WTC11 (cell line): ENCODE measurements at regions not wholly inside any gene's neighbourhood (a gene's known extent, or its start where the extent isn't known, plus 50 kb on each side); places are given as distances from the start of the nearest gene placed in this dataset.

Experiments used
- ATAC-seq: fragments of 200-7000 bp; cut with Tn5 transposase; 2 replicates; pipeline ENCODE4 v1.10.0; 2021; ENCODE audit warnings: mild to moderate bottlenecking, moderate library complexity
- CTCF ChIA-PET: fragments of 300-600 bp; sonication (Branson Sonifier 250); formaldehyde crosslinking; loops from one replicate; lab custom pipeline; 2021; ENCODE audit warnings: antibody characterized with exemption; lab: Charles Lee
- POLR2A ChIA-PET: fragments of 350-600 bp; sonication (Branson Sonifier 250); formaldehyde crosslinking; loops from one replicate; lab custom pipeline; 2021; ENCODE audit warnings: antibody characterized with exemption; lab: Charles Lee
- DNase-seq: peaks from one replicate; pipeline ENCODE4 v3.0.0; 2021; ENCODE audit warnings: low spot score
- H3K27ac Mint-ChIP-seq: 2 replicates; pipeline ENCODE4 v1.8.0; 2021; ENCODE audit warnings: mixed read lengths
- H3K27me3 Mint-ChIP-seq: 2 replicates; pipeline ENCODE4 v1.8.0; 2021; ENCODE audit warnings: low read depth, mild to moderate bottlenecking, moderate library complexity, mixed read lengths
- H3K36me3 Mint-ChIP-seq: 2 replicates; pipeline ENCODE4 v1.8.0; 2021; ENCODE audit warnings: mixed read lengths
- H3K4me1 Mint-ChIP-seq: 2 replicates; pipeline ENCODE4 v1.8.0; 2022; ENCODE audit warnings: mixed read lengths
- H3K4me3 Mint-ChIP-seq: 2 replicates; pipeline ENCODE4 v1.8.0; 2021; ENCODE audit warnings: mild to moderate bottlenecking, moderate library complexity, mixed read lengths
- H3K9me3 Mint-ChIP-seq: 2 replicates; pipeline ENCODE4 v1.8.0; 2021; ENCODE audit warnings: mixed read lengths
- ATF1 ChIP-seq: sonication (generic); formaldehyde crosslinking; IDR thresholded peaks from 2 replicates; pipeline ENCODE4 v1.8.1; 2023; ENCODE audit warnings: mild to moderate bottlenecking, moderate library complexity, missing genetic modification reagents
- ATF2 ChIP-seq: sonication (generic); formaldehyde crosslinking; IDR thresholded peaks from 2 replicates; pipeline ENCODE4 v1.8.1; 2022; ENCODE audit warnings: low read depth, missing genetic modification reagents, borderline replicate concordance
- CBFB ChIP-seq: sonication (generic); formaldehyde crosslinking; IDR thresholded peaks from 2 replicates; pipeline ENCODE4 v1.8.1; 2022; ENCODE audit warnings: mild to moderate bottlenecking, low read depth, missing genetic modification reagents
- ESRRA ChIP-seq: sonication (generic); formaldehyde crosslinking; IDR thresholded peaks from 2 replicates; pipeline ENCODE4 v1.8.1; 2022; ENCODE audit warnings: mild to moderate bottlenecking, missing genetic modification reagents, borderline replicate concordance
- HMGXB4 ChIP-seq: sonication (generic); formaldehyde crosslinking; IDR thresholded peaks from 2 replicates; pipeline ENCODE4 v1.8.1; 2023; ENCODE audit warnings: mild to moderate bottlenecking, moderate library complexity, missing genetic modification reagents
- KAT7 ChIP-seq: sonication (generic); formaldehyde crosslinking; IDR thresholded peaks from 2 replicates; pipeline ENCODE4 v1.8.1; 2023; ENCODE audit warnings: missing genetic modification reagents, mild to moderate bottlenecking, borderline replicate concordance
- MLX ChIP-seq: sonication (generic); formaldehyde crosslinking; IDR thresholded peaks from 2 replicates; pipeline ENCODE4 v1.8.1; 2023; ENCODE audit warnings: mild to moderate bottlenecking, missing genetic modification reagents, moderate library complexity
- MYBL2 ChIP-seq: sonication (generic); formaldehyde crosslinking; IDR thresholded peaks from 2 replicates; pipeline ENCODE4 v1.8.1; 2023; ENCODE audit warnings: mild to moderate bottlenecking, moderate library complexity, missing genetic modification reagents
- NR2C2 ChIP-seq: sonication (generic); formaldehyde crosslinking; IDR thresholded peaks from 2 replicates; pipeline ENCODE4 v1.8.0; 2022; ENCODE audit warnings: mild to moderate bottlenecking, missing genetic modification reagents
- NR3C1 ChIP-seq: sonication (generic); formaldehyde crosslinking; conservative IDR thresholded peaks from 2 replicates; pipeline ENCODE4 v1.8.1; 2023; ENCODE audit warnings: low read depth, mild to moderate bottlenecking, missing genetic modification reagents
- SMAD3 ChIP-seq: sonication (generic); formaldehyde crosslinking; IDR thresholded peaks from 2 replicates; pipeline ENCODE4 v1.8.0; 2022; ENCODE audit warnings: missing genetic modification reagents, mild to moderate bottlenecking, borderline replicate concordance
- TP53 ChIP-seq: sonication (generic); formaldehyde crosslinking; IDR thresholded peaks from 2 replicates; pipeline ENCODE4 v1.8.1; 2023; ENCODE audit warnings: mild to moderate bottlenecking, missing genetic modification reagents
- USF2 ChIP-seq: sonication (generic); formaldehyde crosslinking; IDR thresholded peaks from 2 replicates; pipeline ENCODE4 v1.8.1; 2023; ENCODE audit warnings: mild to moderate bottlenecking, missing genetic modification reagents, moderate library complexity
- ZBTB21 ChIP-seq: sonication (generic); formaldehyde crosslinking; IDR thresholded peaks from 2 replicates; pipeline ENCODE4 v1.8.1; 2023; ENCODE audit warnings: mild to moderate bottlenecking, missing genetic modification reagents, borderline replicate concordance
- ZNF232 ChIP-seq: sonication (generic); formaldehyde crosslinking; IDR thresholded peaks from 2 replicates; pipeline ENCODE4 v1.8.0; 2022; ENCODE audit warnings: mild to moderate bottlenecking, missing genetic modification reagents
- ZNF281 ChIP-seq: sonication (generic); formaldehyde crosslinking; IDR thresholded peaks from 2 replicates; pipeline ENCODE4 v1.8.0; 2023; ENCODE audit warnings: mild to moderate bottlenecking, missing genetic modification reagents
- ZNF317 ChIP-seq: sonication (generic); formaldehyde crosslinking; IDR thresholded peaks from 2 replicates; pipeline ENCODE4 v1.8.1; 2023; ENCODE audit warnings: low read depth, mild to moderate bottlenecking, moderate library complexity, missing genetic modification reagents, borderline replicate concordance
- ZNF396 ChIP-seq: fragments of 250-450 bp; sonication (Bioruptor Pico); IDR thresholded peaks from 2 replicates; pipeline ENCODE4 v1.8.0; 2021; ENCODE audit warnings: mild to moderate bottlenecking, moderate library complexity, borderline replicate concordance
- ZNF671 ChIP-seq: fragments of 250-450 bp; sonication (Bioruptor Pico); IDR thresholded peaks from 2 replicates; pipeline ENCODE4 v1.8.0; 2021; ENCODE audit warnings: mild to moderate bottlenecking
- ZSCAN18 ChIP-seq: fragments of 250-450 bp; sonication (Bioruptor Pico); IDR thresholded peaks from 2 replicates; pipeline ENCODE4 v2.1.2; 2022; ENCODE audit warnings: mild to moderate bottlenecking, moderate library complexity

GRCh38 chr14:51331486-51332367 lies 91.7 kb downstream of the TMX1 start:
- Mint-ChIP-seq H3K4me3 (no peak overlapping the region), H3K4me1 (peaks cover 15% of the 10 kb centered on the region; the same call in 1 of the 2 replicates)

GRCh38 chr14:51333299-51333698 lies 93.3 kb downstream of the TMX1 start:
- ChIA-PET POLR2A (no interaction called here), CTCF (no interaction called here)
- Mint-ChIP-seq H3K27me3 (no peaks in the 10 kb centered on the region; the same call in 1 of the 2 replicates), H3K4me1 (peaks cover 14% of the 10 kb centered on the region), H3K27ac (no peak overlapping the region), H3K9me3 (no peaks in the 10 kb centered on the region), H3K4me3 (no peak overlapping the region), H3K36me3 (no peaks in the 10 kb centered on the region)
- no peak for ATAC-seq
- no peak for DNase-seq
- TF ChIP-seq ZNF317 (CRISPR knock-in tag) (no peak), ESRRA (CRISPR knock-in tag) (no peak), CBFB (CRISPR knock-in tag) (no peak), ATF2 (CRISPR knock-in tag) (no peak), MLX (CRISPR knock-in tag) (no peak), ZNF281 (CRISPR knock-in tag) (no peak), ZSCAN18 (CRISPR knock-in tag) (no peak), KAT7 (no peak), HMGXB4 (CRISPR knock-in tag) (no peak)

More at GRCh38 chr14:51331486-51332367, 91.7 kb downstream of the TMX1 start:
- TF ChIP-seq USF2 (no peak), SMAD3 (no peak), HMGXB4 (CRISPR knock-in tag) (no peak), ZNF232 (CRISPR knock-in tag) (no peak), ZSCAN18 (CRISPR knock-in tag) (no peak), ZNF671 (no peak), ZNF396 (no peak), CBFB (CRISPR knock-in tag) (no peak), ZBTB21 (CRISPR knock-in tag) (no peak), NR2C2 (CRISPR knock-in tag) (no peak), MYBL2 (CRISPR knock-in tag) (no peak), NR3C1 (no peak), ATF1 (CRISPR knock-in tag) (no peak), TP53 (CRISPR knock-in tag) (no peak)
- CTCF ChIA-PET = interaction anchor here (0.9 kb wide), 1 partner anchor 320 kb away, joined by 4 read pairs; the partner anchor contains the start of gene FRMD6
- H3K27me3 Mint-ChIP-seq = no peaks in the 10 kb centered on the region; the same call in 1 of the 2 replicates
- no peak overlapping the region for H3K27ac Mint-ChIP-seq
- ATAC-seq (no peak), DNase-seq (no peak)
- POLR2A ChIA-PET = no interaction called here
- H3K9me3 Mint-ChIP-seq = no peaks in the 10 kb centered on the region
- H3K36me3 Mint-ChIP-seq = no peaks in the 10 kb centered on the region
